H1 (cell line): ENCODE measurements at regions not wholly inside any gene's neighbourhood (a gene's known extent, or its start where the extent isn't known, plus 50 kb on each side); places are given as distances from the start of the nearest gene placed in this dataset.

ENCODE experiments used
- CTCF ChIA-PET: fragments of 300-600 bp; sonication (Branson Sonifier 250); formaldehyde crosslinking; loops from one replicate; lab custom pipeline; 2021; ENCODE audit not compliant: partially characterized antibody; lab: Charles Lee
- POLR2A ChIA-PET: fragments of 300-600 bp; sonication (Branson Sonifier 250); formaldehyde crosslinking; loops from one replicate; lab custom pipeline; 2021; ENCODE audit warnings: inconsistent platforms; ENCODE audit not compliant: partially characterized antibody; lab: Charles Lee
- DNase-seq, 2 experiments: peaks; one replicate each; pipeline versions ENCODE4 v3.0.0 to v3.0.0-alpha.2; 2010 to 2022; ENCODE audit warnings: low spot score in 2 of 2, low read depth in 1 of 2, mixed read lengths in 1 of 2
- FAIRE-seq: peaks from 2 replicates; lab custom pipeline; 2011; peaks lifted over from hg19 to GRCh38; lab: Jason Lieb, UNC
- H2AFZ ChIP-seq: 2 replicates; pipeline ENCODE4 v1.8.1; 2012; ENCODE audit warnings: low read length, inconsistent platforms
- H2AK5ac ChIP-seq: 2 replicates; pipeline ENCODE4 v1.6.1; 2013; ENCODE audit warnings: low read depth, low read length
- H2BK120ac ChIP-seq: replicated peaks from 2 replicates; pipeline ENCODE3; 2013; ENCODE audit warnings: low read depth, low read length, inconsistent platforms
- H2BK12ac ChIP-seq: 2 replicates; pipeline ENCODE4 v1.6.1; 2013; ENCODE audit warnings: low read depth, low read length
- H2BK15ac ChIP-seq: 2 replicates; pipeline ENCODE4 v1.6.1; 2013; ENCODE audit warnings: low read length
- H2BK20ac ChIP-seq: 2 replicates; pipeline ENCODE4 v1.6.1; 2013; ENCODE audit warnings: low read length
- H2BK5ac ChIP-seq: 2 replicates; pipeline ENCODE4 v1.6.1; 2013; ENCODE audit warnings: low read depth, low read length
- H3K14ac ChIP-seq: 2 replicates; pipeline ENCODE4 v1.6.1; 2013; ENCODE audit warnings: inconsistent platforms; ENCODE audit not compliant: insufficient read length
- H3K18ac ChIP-seq: 2 replicates; pipeline ENCODE4 v1.6.1; 2013; ENCODE audit warnings: low read length; ENCODE audit errors: extremely low read depth
- H3K23ac ChIP-seq: 2 replicates; pipeline ENCODE4 v1.6.1; 2013; ENCODE audit warnings: inconsistent platforms; ENCODE audit not compliant: insufficient read length
- H3K23me2 ChIP-seq: 2 replicates; pipeline ENCODE4 v1.6.1; 2013; ENCODE audit warnings: low read depth, low read length
- H3K27ac ChIP-seq: 2 replicates; pipeline ENCODE4 v1.6.1; 2011; ENCODE audit warnings: low read depth, low read length, inconsistent platforms
- H3K27me3 ChIP-seq, 4 experiments: replicated peaks in 1 of 4; 1 replicate in 1 of 4; 2 replicates in 3 of 4; pipeline versions ENCODE4 v1.6.1 to v1.8.1; 2011 to 2013; ENCODE audit warnings: low read length in 3 of 4, mild to moderate bottlenecking in 3 of 4, inconsistent platforms in 2 of 4, mixed read lengths in 2 of 4, moderate library complexity in 1 of 4; ENCODE audit not compliant: control insufficient read depth in 3 of 4, insufficient read depth in 3 of 4; ENCODE audit errors: extremely low read depth in 1 of 4
- H3K36me3 ChIP-seq, 4 experiments: 2 replicates each; pipeline versions ENCODE4 v1.6.1 to v1.8.1; 2011 to 2013; ENCODE audit warnings: mild to moderate bottlenecking in 4 of 4, low read length in 3 of 4, moderate library complexity in 2 of 4, control low read depth in 1 of 4, inconsistent platforms in 1 of 4; ENCODE audit not compliant: insufficient read depth in 4 of 4, control insufficient read depth in 2 of 4
- H3K4ac ChIP-seq: replicated peaks from 2 replicates; pipeline ENCODE3; 2013; ENCODE audit warnings: low read length, low read depth, mixed read lengths, inconsistent platforms; ENCODE audit not compliant: insufficient read length
- H3K4me1 ChIP-seq, 4 experiments: replicated peaks in 1 of 4; 1 replicate in 1 of 4; 2 replicates in 3 of 4; pipeline versions ENCODE4 v1.6.1 to v1.8.1; 2011 to 2013; ENCODE audit warnings: low read length in 3 of 4, inconsistent platforms in 2 of 4, mixed read lengths in 1 of 4; ENCODE audit not compliant: insufficient read depth in 4 of 4, control insufficient read depth in 3 of 4
- H3K4me2 ChIP-seq, 2 experiments: 2 replicates each; pipeline versions ENCODE4 v1.6.1 to v1.8.1; 2011 to 2013; ENCODE audit warnings: low read depth in 2 of 2, low read length in 2 of 2, control low read depth in 1 of 2, inconsistent platforms in 1 of 2, mild to moderate bottlenecking in 1 of 2; ENCODE audit not compliant: insufficient read depth in 1 of 2
- H3K4me3 ChIP-seq, 4 experiments: fragments of 200-600, 300-600 bp in 1 of 4; sonication (generic), shearing (Covaris generic), sonication (Bioruptor Twin) in 1 of 4; 2 replicates each; pipeline versions ENCODE4 v1.5.1 to v1.8.1; 2011 to 2016; ENCODE audit warnings: low read length in 4 of 4, low read depth in 3 of 4, control low read depth in 2 of 4, inconsistent platforms in 2 of 4, mild to moderate bottlenecking in 2 of 4, mixed read lengths in 1 of 4, moderate library complexity in 1 of 4; ENCODE audit not compliant: insufficient read depth in 2 of 4; ENCODE audit errors: extremely low read depth in 1 of 4
- H3K56ac ChIP-seq: replicated peaks from 2 replicates; pipeline ENCODE3; 2013; ENCODE audit warnings: low read depth, mild to moderate bottlenecking, mixed read lengths, low read length, inconsistent platforms; ENCODE audit not compliant: insufficient read length
- H3K79me1 ChIP-seq: 2 replicates; pipeline ENCODE4 v1.6.1; 2013; ENCODE audit warnings: low read depth, low read length, control low read depth
- H3K79me2 ChIP-seq, 2 experiments: 2 replicates each; pipeline versions ENCODE4 v1.6.1 to v1.8.1; 2012 to 2013; ENCODE audit warnings: low read length in 2 of 2, mild to moderate bottlenecking in 2 of 2, inconsistent platforms in 1 of 2; ENCODE audit not compliant: insufficient read depth in 2 of 2, control insufficient read depth in 1 of 2
- H3K9ac ChIP-seq, 4 experiments: replicated peaks in 1 of 4; 1 replicate in 1 of 4; 2 replicates in 3 of 4; pipeline versions ENCODE4 v1.6.1 to v1.8.1; 2011 to 2013; ENCODE audit warnings: low read depth in 3 of 4, low read length in 3 of 4, control low read depth in 2 of 4, mild to moderate bottlenecking in 2 of 4, moderate library complexity in 2 of 4, inconsistent platforms in 1 of 4; ENCODE audit errors: extremely low read depth in 1 of 4
- H3K9me3 ChIP-seq, 2 experiments: 2 replicates each; pipeline versions ENCODE4 v1.6.1 to v1.8.1; 2012 to 2013; ENCODE audit warnings: mild to moderate bottlenecking in 2 of 2, moderate library complexity in 2 of 2, control low read depth in 1 of 2, inconsistent platforms in 1 of 2, low read depth in 1 of 2, low read length in 1 of 2, mixed read lengths in 1 of 2; ENCODE audit not compliant: insufficient read depth in 2 of 2
- H4K20me1 ChIP-seq, 2 experiments: replicated peaks in 1 of 2; 2 replicates each; pipeline versions ENCODE3 to v1.8.1; 2011 to 2013; ENCODE audit warnings: inconsistent platforms in 2 of 2, low read length in 2 of 2, mild to moderate bottlenecking in 1 of 2; ENCODE audit not compliant: insufficient read depth in 2 of 2, control insufficient read depth in 1 of 2
- H4K5ac ChIP-seq: 2 replicates; pipeline ENCODE4 v1.6.1; 2013; ENCODE audit warnings: low read length, low read depth, mixed read lengths, inconsistent platforms; ENCODE audit not compliant: insufficient read length
- H4K8ac ChIP-seq: 2 replicates; pipeline ENCODE4 v1.8.0; 2013; ENCODE audit warnings: mild to moderate bottlenecking, moderate library complexity, low read length, inconsistent platforms; ENCODE audit not compliant: insufficient read depth; ENCODE audit errors: extremely low read depth
- H4K91ac ChIP-seq: replicated peaks from 2 replicates; pipeline ENCODE3; 2013; ENCODE audit warnings: low read length, mixed read lengths, inconsistent platforms; ENCODE audit not compliant: insufficient read length
- BRCA1 ChIP-seq: IDR thresholded peaks from 2 replicates; pipeline ENCODE4 v1.6.1; 2012; ENCODE audit warnings: low read depth, low read length, improper control_type of control experiment
- FOSL1 ChIP-seq: IDR thresholded peaks from 2 replicates; pipeline ENCODE4 v1.6.1; 2011; ENCODE audit warnings: mild to moderate bottlenecking, low read depth, low read length, moderate library complexity; ENCODE audit not compliant: insufficient read depth
- JUND ChIP-seq: IDR thresholded peaks from 2 replicates; pipeline ENCODE4 v1.6.1; 2011; ENCODE audit warnings: mild to moderate bottlenecking, improper control_type of control experiment, low read length
- NANOG ChIP-seq: IDR thresholded peaks from 2 replicates; pipeline ENCODE4 v1.6.1; 2011; ENCODE audit warnings: low read length, low read depth, mild to moderate bottlenecking, inconsistent platforms; ENCODE audit not compliant: insufficient read depth, poor library complexity, severe bottlenecking
- POLR2AphosphoS5 ChIP-seq: IDR thresholded peaks from 2 replicates; pipeline ENCODE4 v1.6.1; 2011; ENCODE audit warnings: low read depth, low read length
- POU5F1 ChIP-seq: IDR thresholded peaks from 2 replicates; pipeline ENCODE4 v1.6.1; 2011; ENCODE audit warnings: low read depth, mild to moderate bottlenecking, low read length, moderate library complexity
- SRF ChIP-seq: IDR thresholded peaks from 2 replicates; pipeline ENCODE4 v1.6.1; 2011; ENCODE audit warnings: mild to moderate bottlenecking, low read depth, low read length, moderate library complexity
- TBP ChIP-seq: IDR thresholded peaks from 2 replicates; pipeline ENCODE4 v1.6.1; 2011; ENCODE audit warnings: low read depth, low read length, improper control_type of control experiment
- WGBS, 2 experiments: shearing (Covaris generic) in 1 of 2; methylation state at CpG; one replicate each; pipeline versions ENCODE4 v1.1.6 to v1.1.7; 2013 to 2015; ENCODE audit warnings: low lambda C conversion rate in 2 of 2, mixed read lengths in 2 of 2, inconsistent platforms in 1 of 2, low coverage in 1 of 2, missing lambda C conversion rate in 1 of 2; ENCODE audit not compliant: insufficient replicate concordance in 2 of 2, insufficient coverage in 1 of 2, insufficient read length in 1 of 2; ENCODE audit errors: extremely low coverage in 1 of 2, missing lambda C conversion rate in 1 of 2; 5-methylcytosine and 5-hydroxymethylcytosine counted together

GRCh38 chr11:129590030-129590752 is 214.5 kb downstream of the BARX2 start:
- H3K79me1 ChIP-seq = no peaks in the 10 kb centered on the region
- no peak overlapping the region for H3K9ac ChIP-seq
- H4K5ac ChIP-seq = no peak overlapping the region
- H3K23me2 ChIP-seq = no peaks in the 10 kb centered on the region; the same call in 1 of the 2 replicates
- no peak overlapping the region for H2BK5ac ChIP-seq
- ChIA-PET CTCF (interaction anchor here (0.8 to 1.1 kb wide), 5 partner anchors 41 to 226 kb away, joined by 3 to 5 read pairs (median 3); no protein-coding TSS in a partner anchor), POLR2A (no interaction called here)
- no peak overlapping the region for H3K27ac ChIP-seq
- 0 out of 2 replicates have a peak overlapping the region, but pooled peaks have one; percentile 65 for H2BK15ac ChIP-seq
- H4K91ac ChIP-seq = no peak overlapping the region
- no peak overlapping the region for H4K8ac ChIP-seq
- H2BK12ac ChIP-seq = peak overlapping the region; percentile 90
- 83% methylated on average over 10 of the region's 10 CpGs; no CpG with 5 or more reads in 1 of the 2 experiments for WGBS, 2 experiments
- peak overlapping the region; percentile 56 for H2BK120ac ChIP-seq
- no peak overlapping the region for H3K56ac ChIP-seq
- H3K4me1 ChIP-seq = peaks cover 2 to 11% (median 7%) of the 10 kb centered on the region in 4 experiments; a peak in 5 of 7 replicates
- H3K4ac ChIP-seq = no peak overlapping the region
- H3K4me3 ChIP-seq = no peak overlapping the region
- H2AK5ac ChIP-seq = no peak overlapping the region
- no peak overlapping the region; the same call in 1 of the 2 replicates for H2AFZ ChIP-seq
- no peaks in the 10 kb centered on the region for H3K9me3 ChIP-seq
- no peak overlapping the region for H3K14ac ChIP-seq
- no peak overlapping the region for H3K18ac ChIP-seq
- DNase-seq (no peak), FAIRE-seq (no peak)
- H3K79me2 ChIP-seq = no peaks in the 10 kb centered on the region
- H3K23ac ChIP-seq = no peak overlapping the region
- H4K20me1 ChIP-seq = no peaks in the 10 kb centered on the region
- H3K27me3 ChIP-seq = peaks cover 0 to 2% (median under 1%) of the 10 kb centered on the region in 4 experiments; a peak in 1 of 7 replicates
- H2BK20ac ChIP-seq = 0 out of 2 replicates have a peak overlapping the region, but pooled peaks have one; percentile 57
- no peak overlapping the region for H3K4me2 ChIP-seq
- no peaks in the 10 kb centered on the region for H3K36me3 ChIP-seq
- TF ChIP-seq BRCA1 (no peak), POLR2AphosphoS5 (no peak), NANOG (no peak), TBP (no peak), SRF (no peak), FOSL1 (no peak), POU5F1 (no peak), JUND (no peak)
